HepG2 (cell line): ENCODE measurements at regions not wholly inside any gene's neighbourhood (a gene's known extent, or its start where the extent isn't known, plus 50 kb on each side); places are given as distances from the start of the nearest gene placed in this dataset.

Source experiments
- ATAC-seq: fragments of 200-7000 bp; cut with Tn5 transposase; 3 replicates; pipeline ENCODE4 v1.9.1; 2020; ENCODE audit warnings: mild to moderate bottlenecking, moderate library complexity
- BruUV-seq: library from RNA; stranded (reverse); fragments of 400-500 nt; replicated peaks from 2 replicates; lab custom pipeline; 2021; lab: Mats Ljungman, UMichigan
- CTCF ChIA-PET: fragments of 300-600 bp; formaldehyde crosslinking; extraction: SDS; loops from one replicate; lab custom pipeline; 2021; ENCODE audit warnings: low total read pairs, inconsistent platforms, low intra/inter-chr PET ratio; lab: Yijun Ruan, JAX
- POLR2A ChIA-PET: fragments of 350-600 bp; sonication (Branson Sonifier 250); formaldehyde crosslinking; loops from one replicate; lab custom pipeline; 2020; ENCODE audit warnings: antibody characterized with exemption, inconsistent platforms; lab: Yijun Ruan, JAX
- DNase-seq: peaks from one replicate; pipeline ENCODE4 v3.0.0-alpha.2; 2015; ENCODE audit warnings: low spot score
- FAIRE-seq: peaks from 3 replicates; lab custom pipeline; 2011; peaks lifted over from hg19 to GRCh38; lab: Jason Lieb, UNC
- H2AFZ ChIP-seq: one replicate; pipeline ENCODE4 v1.6.1; 2011; ENCODE audit warnings: low read length, inconsistent platforms
- H3K27ac ChIP-seq: fragments of 300-600 bp; 3 replicates; pipeline ENCODE4 v1.8.0; 2011; ENCODE audit warnings: mixed run types, mild to moderate bottlenecking, mixed read lengths, low read length, inconsistent platforms; ENCODE audit not compliant: insufficient read depth; ENCODE audit errors: extremely low read length
- H3K27me3 ChIP-seq, 2 experiments: fragments of 200-600 bp in 1 of 2; 2 replicates in 1 of 2; 3 replicates in 1 of 2; pipeline versions ENCODE4 v1.6.0 to v1.8.0; 2011; ENCODE audit warnings: low read length in 2 of 2, mild to moderate bottlenecking in 2 of 2, moderate library complexity in 2 of 2, inconsistent platforms in 1 of 2; ENCODE audit not compliant: insufficient read depth in 2 of 2, control insufficient read depth in 1 of 2
- H3K36me3 ChIP-seq, 2 experiments: fragments of 200-600 bp in 1 of 2; replicated peaks in 1 of 2; 2 replicates in 1 of 2; 3 replicates in 1 of 2; pipeline versions ENCODE4 v1.5.1 to v1.8.0; 2011; ENCODE audit warnings: low read length in 2 of 2, inconsistent platforms in 1 of 2; ENCODE audit not compliant: insufficient read depth in 2 of 2, control insufficient read depth in 1 of 2
- H3K4me1 ChIP-seq: 2 replicates; pipeline ENCODE4 v1.5.1; 2012; ENCODE audit warnings: low read length, inconsistent platforms; ENCODE audit not compliant: insufficient read depth
- H3K4me2 ChIP-seq: 2 replicates; pipeline ENCODE4 v1.6.0; 2011; ENCODE audit warnings: low read depth, low read length, inconsistent platforms
- H3K4me3 ChIP-seq, 3 experiments: fragments of 200-600 bp in 1 of 3; sonication (generic), shearing (Covaris generic) in 1 of 3; replicated peaks in 1 of 3; 2 replicates each; pipeline ENCODE4 v1.5.1; 2011 to 2016; ENCODE audit warnings: low read length in 3 of 3, inconsistent platforms in 2 of 3, low read depth in 2 of 3, mild to moderate bottlenecking in 2 of 3, control low read depth in 1 of 3, mixed read lengths in 1 of 3; ENCODE audit not compliant: insufficient read depth in 1 of 3
- H3K79me2 ChIP-seq: one replicate; pipeline ENCODE4 v1.6.1; 2011; ENCODE audit warnings: low read length, inconsistent platforms; ENCODE audit not compliant: insufficient read depth
- H3K9ac ChIP-seq: 2 replicates; pipeline ENCODE4 v1.6.0; 2011; ENCODE audit warnings: mild to moderate bottlenecking, low read depth, low read length, inconsistent platforms; ENCODE audit not compliant: insufficient read depth
- H3K9me3 ChIP-seq: 2 replicates; pipeline ENCODE4 v1.5.1; 2012; ENCODE audit warnings: mild to moderate bottlenecking, low read length
- H4K20me1 ChIP-seq: 2 replicates; pipeline ENCODE4 v1.6.0; 2011; ENCODE audit warnings: inconsistent platforms, mild to moderate bottlenecking, low read length, moderate library complexity; ENCODE audit not compliant: insufficient read depth
- CTCF ChIP-seq: sonication (generic); formaldehyde crosslinking; IDR thresholded peaks from 2 replicates; pipeline ENCODE4 v1.5.0; 2020; ENCODE audit warnings: mild to moderate bottlenecking, missing genetic modification reagents, moderate library complexity
- GABPB1 ChIP-seq: IDR thresholded peaks from 2 replicates; pipeline ENCODE4 v1.6.1; 2016; ENCODE audit warnings: mild to moderate bottlenecking, missing genetic modification reagents, moderate library complexity, missing compliant biosample characterization
- HOXA3 ChIP-seq: sonication (generic); formaldehyde crosslinking; IDR thresholded peaks from 2 replicates; pipeline ENCODE4 v1.5.0; 2020; ENCODE audit warnings: missing genetic modification reagents
- MAZ ChIP-seq, 2 experiments: sonication (generic) in 1 of 2; formaldehyde crosslinking in 1 of 2; IDR thresholded peaks; 2 replicates each; pipeline versions ENCODE4 v1.5.0 to v1.6.1; 2012 to 2020; ENCODE audit warnings: low read depth in 2 of 2, mild to moderate bottlenecking in 2 of 2, borderline replicate concordance in 1 of 2, improper control_type of control experiment in 1 of 2, low read length in 1 of 2, missing genetic modification reagents in 1 of 2, moderate library complexity in 1 of 2
- MTA1 ChIP-seq: sonication (generic); formaldehyde crosslinking; IDR thresholded peaks from 2 replicates; pipeline ENCODE4 v1.4.0; 2020; ENCODE audit warnings: missing genetic modification reagents, mild to moderate bottlenecking, borderline replicate concordance
- MTF2 ChIP-seq: sonication (generic); formaldehyde crosslinking; IDR thresholded peaks from 2 replicates; pipeline ENCODE4 v1.5.0; 2020; ENCODE audit warnings: missing genetic modification reagents, borderline replicate concordance
- MYPOP ChIP-seq: sonication (generic); formaldehyde crosslinking; IDR thresholded peaks from 2 replicates; pipeline ENCODE4 v1.8.1; 2023; ENCODE audit warnings: mild to moderate bottlenecking, moderate library complexity, missing genetic modification reagents
- NFAT5 ChIP-seq: sonication (generic); formaldehyde crosslinking; IDR thresholded peaks from 2 replicates; pipeline ENCODE4 v1.4.0; 2020; ENCODE audit warnings: missing genetic modification reagents
- SIN3B ChIP-seq: fragments of 150-350 bp; IDR thresholded peaks from 2 replicates; pipeline ENCODE4 v1.6.1; 2014; ENCODE audit warnings: low read length
- ZMYM3 ChIP-seq: sonication (generic); formaldehyde crosslinking; IDR thresholded peaks from 2 replicates; pipeline ENCODE4 v1.5.1; 2020; ENCODE audit warnings: mild to moderate bottlenecking, missing genetic modification reagents
- ZNF75D ChIP-seq: sonication (generic); formaldehyde crosslinking; IDR thresholded peaks from 2 replicates; pipeline ENCODE4 v1.8.1; 2023; ENCODE audit warnings: missing genetic modification reagents, mild to moderate bottlenecking, borderline replicate concordance
- ZSCAN20 ChIP-seq: sonication (generic); formaldehyde crosslinking; IDR thresholded peaks from 2 replicates; pipeline ENCODE4 v1.4.0; 2020; ENCODE audit warnings: missing genetic modification reagents, mild to moderate bottlenecking, borderline replicate concordance
- in situ Hi-C: cut with HindIII; loops from 2 replicates; pipeline ENCODE4 v1.10.0; 2017; ENCODE audit warnings: low pct_unique_long_range_greater_than_20kb; ENCODE audit not compliant: extremely low pct_ligation_motif_present
- intact Hi-C: fragments of 100-400 bp; cut with micrococcal nuclease; formaldehyde crosslinking; loops from one replicate; pipeline ENCODE4 v1.10.0; 2022; ENCODE audit not compliant: unreplicated experiment

GRCh38 chr10:125595911-125596310 is 87.1 kb downstream of the TEX36 start:
- Histone ChIP-seq H3K9ac (no peak overlapping the region), H3K27me3 (peaks cover 0 to 4% of the 10 kb centered on the region in 2 experiments; a peak in 2 of 5 replicates), H3K79me2 (no peaks in the 10 kb centered on the region), H4K20me1 (no peaks in the 10 kb centered on the region), H2AFZ (no peak overlapping the region), H3K27ac (no peak overlapping the region), H3K4me3 (no peak overlapping the region), H3K4me1 (no peaks in the 10 kb centered on the region), H3K4me2 (no peak overlapping the region), H3K36me3 (no peaks in the 10 kb centered on the region), H3K9me3 (peaks cover 18% of the 10 kb centered on the region)
- in situ Hi-C loops (no loop called here), intact Hi-C loops (no loop called here)
- no peak for ATAC-seq
- TF ChIP-seq NFAT5 (CRISPR knock-in tag) = no peak
- no peak for TF ChIP-seq HOXA3 (CRISPR knock-in tag)
- no peak for TF ChIP-seq GABPB1
- TF ChIP-seq MYPOP = no peak
- TF ChIP-seq MTF2 (CRISPR knock-in tag) = no peak
- no peak for TF ChIP-seq CTCF
- TF ChIP-seq SIN3B = no peak
- TF ChIP-seq MTA1 = no peak
- TF ChIP-seq ZMYM3 (CRISPR knock-in tag) = no peak
- no peak for TF ChIP-seq ZSCAN20 (CRISPR knock-in tag)
- no peak for TF ChIP-seq ZNF75D
- TF ChIP-seq MAZ (IDR thresholded peaks at IDR 0.05; ENCODE audit: borderline replicate concordance, low read depth, low read length) = no peak
- TF ChIP-seq MAZ (CRISPR knock-in tag; IDR thresholded peaks at IDR 0.05; ENCODE audit: low read depth) = no peak
- ChIA-PET CTCF (no interaction called here), POLR2A (no interaction called here)
- no peak for DNase-seq
- no peak for FAIRE-seq
- no TSS peak for BruUV-seq
